GF-D8 (cell line): ENCODE measurements at regions not wholly inside any gene's neighbourhood (a gene's known extent, or its start where the extent isn't known, plus 50 kb on each side); places are given as distances from the start of the nearest gene placed in this dataset.

ENCODE experiments used
- DNase-seq: peaks from one replicate; lab custom pipeline; 2025; lab: John Stamatoyannopoulos, UW

DNA sequence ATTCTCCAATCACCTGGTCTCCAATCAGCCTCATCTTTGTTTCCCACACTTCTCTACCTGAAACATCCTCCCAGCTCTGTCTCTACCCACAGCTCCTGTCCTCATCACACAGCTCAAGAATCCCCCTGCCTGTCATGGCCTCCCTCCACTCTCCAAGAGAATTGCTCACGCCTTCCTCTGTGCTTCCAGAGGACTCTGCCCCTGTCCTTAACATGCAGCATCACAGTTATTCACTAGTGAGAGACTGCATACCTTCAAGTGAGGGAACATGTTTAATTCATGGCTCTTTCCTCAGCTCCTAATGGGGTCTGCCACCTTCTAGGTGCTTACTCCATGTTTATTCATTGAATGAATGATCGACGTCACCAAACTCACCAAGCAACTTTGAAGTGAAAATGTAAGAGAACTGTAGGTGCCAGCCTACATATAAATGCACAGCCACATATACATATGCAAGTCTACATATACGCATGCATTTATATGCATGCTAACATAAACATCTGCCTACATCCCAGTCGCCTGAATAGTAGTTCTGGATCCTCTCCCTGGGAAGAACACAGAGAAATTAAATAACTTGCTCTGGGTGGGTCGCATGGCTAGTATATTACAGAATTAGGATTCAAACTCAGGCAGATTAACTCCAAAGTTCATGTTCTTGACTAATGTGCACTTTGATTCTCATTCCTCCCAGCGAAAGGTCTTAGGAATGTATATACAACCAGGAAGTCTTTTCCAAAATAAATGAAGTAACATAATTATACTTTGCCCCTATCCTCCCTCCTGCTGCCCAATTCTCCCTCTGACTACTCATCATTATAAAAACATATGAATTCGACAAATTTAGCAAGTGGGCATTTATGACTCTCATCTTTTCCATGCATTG, 295.6 kb downstream of the MAFB start:
- no peak for DNase-seq

DNA sequence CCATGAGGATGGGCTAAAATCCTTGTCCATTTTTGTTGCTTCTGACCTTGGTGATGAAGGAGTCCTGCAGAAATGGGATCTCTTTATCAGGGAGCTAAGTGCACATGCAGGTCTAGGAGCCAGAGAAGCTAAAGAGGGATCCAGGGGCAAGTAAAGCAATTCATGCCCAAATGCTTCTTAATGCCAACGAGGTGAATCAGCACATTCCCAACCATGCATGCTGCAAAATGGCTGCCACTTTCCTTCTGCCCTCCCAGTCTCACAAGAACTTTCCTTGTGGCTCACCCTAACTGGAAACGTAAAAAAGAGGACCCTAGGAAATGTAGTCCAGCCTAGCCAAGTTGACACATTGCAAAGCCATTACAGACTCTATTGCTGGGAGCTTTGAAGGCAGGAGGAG, 298.4 kb downstream of the MAFB start:
- no peak for DNase-seq

GRCh38 chr20:40370800-40371199, 318.2 kb downstream of the MAFB start:
- no peak for DNase-seq

GRCh38 chr20:40368876-40369275, 320.2 kb downstream of the MAFB start:
- DNase-seq = no peak

- no peak for DNase-seq
Measured at GRCh38 chr20:40361916-40362315, 327.1 kb downstream of the MAFB start.

- no peak for DNase-seq
Measured at GRCh38 chr20:40359131-40359912, 329.7 kb downstream of the MAFB start.

DNA sequence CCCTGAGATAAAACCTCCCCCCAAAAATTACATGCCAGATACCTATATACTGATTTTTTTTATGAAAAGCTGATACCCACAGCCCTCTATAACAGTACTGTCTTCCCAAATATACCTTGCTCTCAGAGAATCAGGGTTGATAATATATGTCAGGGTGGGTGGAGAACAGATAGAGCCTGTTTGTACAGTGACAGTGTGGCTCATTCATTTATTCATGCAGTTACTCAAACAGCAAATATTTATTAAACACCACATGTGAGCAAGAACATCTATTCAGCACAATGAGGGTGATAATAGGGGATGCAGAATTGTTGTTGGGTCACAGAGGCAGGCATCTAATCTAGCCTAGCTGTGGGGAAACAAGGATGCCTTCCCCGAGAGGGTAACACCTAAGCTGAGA, 334.2 kb downstream of the MAFB start:
- DNase-seq = no peak

GRCh38 chr20:40343390-40343789, 345.6 kb downstream of the MAFB start:
- no peak for DNase-seq

- no peak for DNase-seq
Measured at GRCh38 chr20:40341561-40341960, 347.5 kb downstream of the MAFB start.

DNA sequence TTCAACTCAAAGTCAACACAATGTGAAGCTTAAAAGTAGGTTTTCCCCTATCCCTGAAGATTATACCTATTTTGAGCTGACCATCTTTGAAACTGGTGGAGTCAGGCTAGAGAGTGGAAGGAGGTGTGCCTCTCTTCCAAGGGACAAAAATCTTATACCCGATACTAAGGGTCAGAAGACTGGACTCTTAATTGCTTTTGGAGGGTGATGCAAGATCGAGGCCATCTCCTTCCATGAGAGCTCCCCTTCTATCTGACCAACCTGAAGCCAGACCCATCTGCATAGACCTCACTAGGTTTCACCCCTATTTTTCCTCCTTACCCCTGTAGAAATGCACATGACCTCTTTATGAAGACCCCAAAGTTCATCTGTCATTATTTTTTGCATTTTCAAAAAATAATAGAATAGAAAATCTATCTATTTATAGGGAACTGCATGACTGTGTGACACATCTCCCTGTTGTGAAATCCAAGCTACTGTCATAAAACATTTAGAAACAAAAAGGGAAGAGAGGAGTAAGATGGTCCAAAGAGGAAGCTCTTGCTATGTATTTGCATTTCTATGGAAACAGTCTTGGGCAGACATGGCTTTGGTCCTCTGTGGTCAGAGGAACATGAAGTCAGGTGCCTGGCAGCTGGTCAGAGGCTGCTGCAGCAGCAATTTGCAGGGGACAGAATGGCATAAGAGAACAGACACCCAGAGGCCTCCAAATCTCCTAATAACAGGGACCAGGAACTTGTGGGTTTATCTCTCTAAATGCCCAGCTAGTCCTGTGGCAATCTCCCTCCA, 349.2 kb downstream of the MAFB start:
- DNase-seq = peak; percentile 21

DNA sequence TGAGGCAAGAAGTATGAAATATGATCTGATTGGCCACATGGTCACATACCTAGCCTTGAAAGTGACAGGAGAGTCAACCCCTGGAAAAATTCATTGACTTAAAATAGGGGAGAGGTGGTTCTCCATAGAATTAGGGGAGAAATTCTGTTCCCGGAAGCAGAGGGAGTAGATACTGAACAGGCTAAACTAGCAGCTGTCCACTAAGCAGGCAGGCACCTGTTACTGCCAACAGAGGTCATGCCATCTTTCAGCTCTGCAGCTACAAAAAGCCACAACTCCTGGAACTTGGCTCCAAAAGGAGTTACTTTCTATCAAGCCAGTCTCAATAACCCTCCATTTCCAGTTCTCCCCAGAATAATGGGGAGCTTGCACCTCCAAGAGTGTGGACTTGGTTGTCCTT, 352.5 kb downstream of the MAFB start:
- DNase-seq = no peak

DNA sequence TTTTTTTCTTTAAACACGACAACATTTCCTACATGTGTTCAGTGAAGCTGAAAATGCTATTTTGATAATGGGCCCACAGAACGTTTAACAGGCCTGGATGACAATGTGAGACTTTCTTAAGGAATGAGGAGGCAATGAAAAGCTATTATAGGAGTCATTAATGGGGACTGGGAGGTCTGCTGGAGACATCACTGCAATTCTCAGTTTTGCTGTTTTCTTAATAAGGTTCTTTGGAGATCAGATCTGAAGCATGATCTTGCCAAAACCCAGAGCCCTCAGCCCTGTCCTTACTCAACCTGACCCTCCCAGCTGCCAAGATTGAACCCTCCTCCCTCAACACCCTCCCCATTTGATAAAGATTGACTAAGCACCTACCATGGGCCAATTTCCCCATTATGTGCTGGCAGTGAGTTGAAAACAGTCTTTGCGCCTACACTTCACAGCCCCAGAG, 353.1 kb downstream of the MAFB start:
- DNase-seq = no peak

DNA sequence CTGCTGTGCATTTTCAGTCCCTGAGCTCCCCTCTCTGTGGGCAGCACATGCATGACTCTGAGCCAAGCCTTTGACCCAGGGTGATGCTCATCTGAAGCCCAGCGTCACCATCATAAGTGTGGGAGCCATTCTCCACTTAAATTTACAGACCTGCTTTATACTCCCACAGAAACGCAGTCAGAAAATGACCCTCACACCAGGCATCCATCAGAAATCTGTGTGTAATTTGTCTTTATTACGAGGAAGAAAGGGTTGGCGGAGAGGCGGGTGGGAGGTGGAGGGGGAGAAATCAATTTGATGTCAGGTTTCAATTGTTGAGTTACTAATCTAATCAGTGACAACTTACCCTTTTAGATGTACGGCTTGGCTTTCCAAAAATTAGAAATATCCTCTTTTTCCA, 353.6 kb downstream of the MAFB start:
- no peak for DNase-seq

GRCh38 chr20:40333591-40333990, 355.4 kb downstream of the MAFB start:
- DNase-seq = no peak

DNA sequence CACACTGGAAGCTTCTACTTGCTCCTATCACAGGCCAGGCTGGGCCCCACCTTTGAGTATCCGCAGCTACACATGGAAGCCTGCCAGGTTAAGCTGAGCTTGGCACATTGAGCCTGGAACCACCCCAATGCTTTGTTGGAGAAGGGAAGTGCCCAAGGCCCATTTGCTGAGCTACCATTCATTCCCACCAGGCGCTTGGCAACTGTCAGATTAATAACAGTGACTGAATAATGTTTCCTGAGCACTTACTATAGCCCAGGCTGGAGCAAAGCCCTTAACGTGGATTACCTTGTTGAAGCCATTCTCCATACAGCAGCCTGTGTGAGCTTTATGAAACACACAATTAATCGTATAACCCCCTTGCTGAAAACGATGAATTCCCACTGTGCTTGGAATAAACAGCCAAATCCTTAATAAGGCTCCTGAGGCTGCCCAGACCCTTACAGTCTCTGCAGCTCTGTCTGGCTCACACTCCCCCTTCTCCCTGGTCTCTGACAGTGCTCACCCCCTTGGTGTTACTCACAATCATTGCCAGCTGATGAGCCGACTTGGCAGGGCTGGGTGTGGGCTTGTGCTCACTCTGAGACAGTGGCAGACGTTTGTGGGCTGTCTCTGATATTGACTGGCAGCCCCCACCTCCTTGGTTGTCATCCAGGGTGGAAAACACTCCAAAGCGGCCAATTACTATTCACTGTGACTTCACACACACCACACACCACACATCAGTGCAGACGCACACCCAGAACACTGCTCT, 357.1 kb downstream of the MAFB start:
- no peak for DNase-seq

DNA sequence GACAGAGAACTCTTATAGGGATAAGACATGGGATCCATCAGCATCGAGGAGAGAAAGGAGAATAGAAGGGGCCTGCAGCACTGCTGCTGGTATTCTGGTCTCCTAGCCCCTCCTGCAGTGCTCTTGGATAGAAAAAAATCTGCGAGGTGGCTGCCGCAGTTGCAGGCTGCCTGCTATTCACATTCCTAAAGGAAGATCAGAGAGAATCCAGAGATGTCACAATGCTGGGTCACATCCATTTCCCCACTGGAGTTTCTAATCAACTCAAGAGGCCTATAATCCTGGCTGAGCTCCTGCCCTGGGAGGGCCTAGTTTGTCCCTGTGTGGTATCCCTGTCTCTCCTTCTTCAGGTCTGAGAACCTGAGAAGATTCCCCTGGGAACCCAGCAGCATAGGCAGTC, 357.8 kb downstream of the MAFB start:
- no peak for DNase-seq

DNA sequence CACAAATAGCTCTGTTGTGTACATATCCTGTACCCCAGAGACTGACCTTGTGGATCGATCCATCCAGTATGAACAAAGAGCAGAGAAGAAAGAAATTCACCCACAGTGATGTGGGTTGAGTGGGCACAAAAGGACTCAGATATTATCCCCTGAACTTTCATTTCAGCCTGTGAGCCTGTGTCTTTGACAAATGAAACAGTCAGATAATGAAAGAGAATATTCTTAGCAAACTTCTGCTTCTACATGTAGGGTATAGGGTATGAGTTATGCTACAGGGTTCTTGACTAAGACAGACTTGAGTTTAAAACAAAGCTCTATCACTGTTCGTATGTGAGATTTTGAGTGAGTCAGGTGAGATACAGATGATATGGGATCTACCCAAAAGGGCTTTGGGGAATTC, 359.7 kb downstream of the MAFB start:
- DNase-seq = no peak

DNA sequence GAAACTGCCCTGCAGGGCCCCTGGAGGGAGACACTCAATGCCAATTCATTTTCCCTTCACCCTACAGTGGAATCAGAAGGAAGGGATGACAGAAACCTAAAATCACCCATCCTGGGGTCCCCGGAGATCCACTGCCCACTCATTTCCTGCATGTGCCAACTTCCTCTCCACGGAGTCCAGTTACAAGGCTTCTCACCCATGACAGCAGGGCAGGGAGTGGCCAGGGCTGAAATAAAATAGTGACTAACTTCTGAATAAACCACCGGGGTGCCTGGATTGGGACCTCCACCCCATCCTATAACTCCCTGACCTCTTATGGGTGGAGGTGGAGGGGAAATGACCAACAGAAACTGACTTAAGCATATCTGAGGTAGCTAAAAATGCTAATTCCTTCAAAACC, 362.3 kb downstream of the MAFB start:
- DNase-seq = no peak

- no peak for DNase-seq
Measured at GRCh38 chr20:40325006-40325568, 363.9 kb downstream of the MAFB start.

DNA sequence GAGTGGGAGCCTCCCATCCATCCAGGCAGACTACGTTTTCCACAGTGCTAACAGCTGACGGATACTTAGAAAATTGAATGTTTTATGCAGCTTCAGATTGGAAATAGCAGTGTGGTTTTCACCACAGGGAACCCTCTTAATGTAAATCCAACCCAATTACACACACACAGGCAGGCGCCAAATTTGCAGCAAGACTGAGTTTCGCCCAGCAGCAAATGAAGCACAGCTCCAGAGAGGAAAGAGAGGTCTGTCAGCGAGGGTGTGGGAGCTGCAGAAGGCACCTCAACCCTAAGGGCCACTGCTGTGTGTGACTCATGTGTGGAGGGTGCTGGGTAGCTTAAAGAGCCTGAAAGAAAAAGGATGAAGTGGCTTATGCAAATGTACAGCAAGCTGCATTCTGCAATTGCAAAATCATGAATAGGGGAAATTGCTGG, 365.7 kb downstream of the MAFB start:
- DNase-seq = no peak

- no peak for DNase-seq
Measured at GRCh38 chr20:40322941-40323340, 366.1 kb downstream of the MAFB start.
